ENCODE measurements at regions not wholly inside any gene's neighbourhood (a gene's known extent, or its start where the extent isn't known, plus 50 kb on each side); places are given as distances from the start of the nearest gene placed in this dataset.

DNA sequence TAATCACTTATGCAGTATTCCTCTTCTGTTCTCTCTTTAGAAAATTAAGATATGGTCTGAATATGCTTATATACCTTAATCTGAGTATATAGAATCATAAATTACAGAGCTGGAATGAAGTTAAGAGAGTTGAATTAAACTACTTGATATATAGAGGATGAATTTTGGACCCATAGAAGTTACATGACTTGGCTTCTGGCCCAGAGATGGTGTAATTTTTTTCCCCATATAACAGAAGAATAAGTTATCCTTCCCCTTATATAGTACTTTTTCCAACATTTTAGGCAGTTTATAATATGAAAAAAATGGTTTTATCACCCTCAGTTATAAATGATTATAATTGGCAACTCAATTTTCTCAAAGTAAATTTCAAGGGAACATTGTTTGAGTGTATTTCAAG lies 616.3 kb downstream of the TBC1D4 start:
- no peak for DNase-seq

DNA sequence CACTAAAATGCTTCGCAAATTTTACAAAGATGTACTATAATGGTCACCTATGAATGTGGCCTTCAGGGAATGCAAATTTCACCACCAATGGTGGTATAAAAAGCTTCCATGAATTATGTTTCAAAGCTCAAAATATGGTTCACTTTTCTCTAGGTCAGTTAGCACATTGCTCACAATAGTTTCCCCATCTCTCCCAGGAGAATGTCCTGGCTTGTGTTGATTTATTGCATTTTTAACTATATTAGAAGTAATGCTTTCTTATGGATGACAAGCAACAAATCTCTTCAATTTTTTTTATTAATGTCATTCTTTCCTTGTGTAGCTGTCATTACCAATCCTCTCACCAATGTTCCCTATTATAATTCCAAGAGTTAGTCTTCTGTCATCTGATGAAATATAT lies 621.2 kb downstream of the TBC1D4 start:
- DNase-seq = no peak

DNA sequence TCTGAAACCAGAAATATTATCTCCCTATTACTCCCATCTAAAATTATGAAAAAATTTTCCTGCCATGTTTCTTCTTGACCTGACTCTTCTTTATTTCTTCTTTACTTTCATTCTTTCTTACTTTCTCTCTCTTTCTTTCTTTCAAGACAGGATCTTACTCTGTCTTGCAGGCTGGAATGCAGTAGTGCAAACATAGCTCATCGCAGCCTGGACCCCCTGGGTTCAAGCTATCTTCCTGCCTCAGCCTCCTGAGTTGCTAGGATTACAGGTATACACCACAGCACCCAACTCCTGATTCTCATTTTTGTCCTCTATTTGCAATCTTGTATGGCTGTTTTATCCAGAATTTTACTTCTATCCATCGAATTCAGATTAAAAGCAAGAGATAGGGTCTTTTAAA lies 631.1 kb downstream of the TBC1D4 start:
- no peak for DNase-seq

DNA sequence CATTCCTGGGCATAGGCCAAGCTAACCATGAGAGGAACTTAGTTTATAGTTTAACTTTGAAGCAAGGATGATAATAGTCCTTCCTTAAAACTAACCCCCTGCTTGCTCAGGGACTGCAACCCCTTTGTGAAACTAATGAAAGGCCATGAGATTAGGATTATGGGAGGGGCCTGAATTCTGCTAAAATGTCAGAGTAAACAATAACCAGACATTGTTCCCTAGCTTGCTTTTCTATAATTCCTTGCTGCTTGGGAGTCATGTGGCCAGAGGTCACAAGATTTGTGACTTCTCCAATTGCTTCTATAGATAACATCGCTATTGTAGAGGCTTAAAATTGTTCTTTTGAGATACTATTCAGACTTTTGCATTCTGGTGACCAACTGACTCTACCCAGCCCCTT lies 634.0 kb downstream of the TBC1D4 start:
- DNase-seq = no peak

DNA sequence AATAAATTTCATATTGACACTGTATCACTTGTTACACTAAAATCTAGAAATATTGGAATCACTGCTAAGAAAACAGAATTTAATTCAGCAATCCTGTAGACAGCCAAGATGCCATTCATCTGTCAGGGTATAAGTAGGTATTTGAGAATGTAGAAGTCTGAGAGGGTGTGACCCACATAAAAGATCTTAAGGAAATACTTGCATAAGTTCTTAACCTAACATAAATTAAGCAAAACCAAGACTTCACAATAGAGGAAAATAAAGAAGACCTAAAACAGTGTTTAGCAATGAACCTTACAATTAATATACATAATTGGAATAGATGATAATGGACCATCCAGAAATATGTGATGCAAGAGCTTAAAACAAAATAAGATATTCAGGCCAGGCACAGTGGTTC lies 636.2 kb downstream of the TBC1D4 start:
- DNase-seq = no peak

DNA sequence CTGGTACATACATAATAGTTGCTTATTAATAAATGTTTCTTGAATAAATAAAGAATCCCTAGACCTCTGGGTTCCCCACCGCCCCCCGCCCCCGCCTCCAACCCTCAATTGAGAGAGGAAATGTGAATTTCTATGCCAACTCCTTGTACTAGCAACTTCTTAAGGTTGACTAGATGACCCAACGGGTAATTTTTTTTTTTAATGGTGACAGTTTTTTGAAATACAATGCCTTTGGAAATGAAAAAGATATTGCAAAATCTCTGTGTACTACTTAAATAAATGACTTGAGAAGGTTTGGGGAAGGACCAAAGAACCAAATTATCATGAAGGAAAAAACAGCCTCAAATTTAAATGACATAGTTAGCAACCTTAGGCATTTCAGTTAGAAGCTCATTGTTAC lies 640.3 kb downstream of the TBC1D4 start:
- DNase-seq = no peak

DNA sequence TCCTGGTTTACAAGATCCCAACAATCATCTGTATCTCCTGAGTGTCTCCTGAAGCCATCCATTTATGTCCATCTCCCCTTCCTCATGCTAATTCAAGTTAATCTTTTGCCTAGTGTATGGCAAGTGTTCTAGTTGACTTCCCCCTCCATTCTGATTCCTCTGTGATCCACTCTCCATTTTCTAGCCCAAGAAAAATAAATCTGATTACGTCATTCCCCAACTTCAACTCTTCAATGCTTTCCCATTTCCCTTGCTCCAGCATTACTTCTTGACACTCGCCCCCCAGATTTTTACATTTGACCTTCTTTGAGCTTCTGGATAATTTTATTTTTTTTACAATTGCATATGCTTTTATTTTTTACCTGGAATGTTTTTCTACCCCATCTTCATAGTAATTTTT lies 640.8 kb downstream of the TBC1D4 start:
- no peak for DNase-seq

DNA sequence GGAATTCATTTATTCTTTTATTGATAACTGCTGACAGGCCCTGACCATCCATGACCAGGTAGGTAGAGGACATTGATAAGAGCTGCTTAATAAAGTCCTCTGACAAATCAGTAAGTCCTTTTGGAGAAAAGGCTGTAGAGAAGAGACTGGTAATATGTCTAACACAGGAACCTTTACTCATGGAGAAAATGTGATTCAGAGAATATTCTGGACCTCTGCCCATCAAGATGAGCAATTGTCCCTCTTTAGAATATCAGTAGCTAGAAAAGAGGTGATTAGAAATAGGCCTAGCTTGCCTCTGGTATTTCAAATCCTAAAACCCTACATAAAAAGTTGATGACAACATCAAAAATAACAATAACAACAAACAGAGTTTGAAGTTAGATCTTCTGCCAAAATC lies 642.3 kb downstream of the TBC1D4 start:
- DNase-seq = no peak

DNA sequence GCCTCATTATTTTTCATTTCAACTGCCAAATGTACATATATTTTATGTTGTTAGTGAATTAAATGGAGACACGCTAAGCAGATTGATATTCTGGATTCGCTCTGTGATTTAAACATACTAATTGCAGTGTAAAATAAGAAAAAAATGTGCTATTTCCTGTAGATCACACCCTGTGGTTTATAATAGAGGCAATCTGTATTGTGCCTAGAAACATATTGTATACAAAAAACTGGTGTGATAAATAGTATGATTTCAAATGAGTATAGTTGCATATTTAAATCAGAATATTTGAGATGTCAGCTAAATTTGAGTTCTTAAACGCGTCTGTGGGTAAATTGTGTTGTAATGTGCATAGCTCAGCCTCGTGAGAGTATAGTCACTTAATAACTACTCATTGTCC lies 643.9 kb downstream of the TBC1D4 start:
- DNase-seq = no peak

DNA sequence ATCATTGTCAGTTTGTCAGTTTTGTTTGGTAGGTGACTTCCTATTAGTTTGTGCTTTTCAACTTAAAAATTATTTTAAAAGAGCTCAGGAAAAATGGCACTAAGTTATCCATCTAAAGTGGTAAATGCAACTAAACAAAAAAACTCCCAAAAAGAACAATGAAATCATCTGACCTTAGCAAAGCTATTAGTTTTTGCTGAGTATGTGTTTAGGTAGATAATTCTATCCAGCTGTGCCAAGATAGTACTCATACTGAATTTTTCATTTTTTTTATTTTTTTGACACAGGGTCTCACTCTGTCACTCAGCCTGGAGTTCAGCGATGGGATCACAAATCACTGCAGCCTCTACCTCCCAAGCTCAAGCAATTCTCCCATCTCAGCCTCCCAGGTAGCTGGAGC lies 645.3 kb downstream of the TBC1D4 start:
- no peak for DNase-seq

DNA sequence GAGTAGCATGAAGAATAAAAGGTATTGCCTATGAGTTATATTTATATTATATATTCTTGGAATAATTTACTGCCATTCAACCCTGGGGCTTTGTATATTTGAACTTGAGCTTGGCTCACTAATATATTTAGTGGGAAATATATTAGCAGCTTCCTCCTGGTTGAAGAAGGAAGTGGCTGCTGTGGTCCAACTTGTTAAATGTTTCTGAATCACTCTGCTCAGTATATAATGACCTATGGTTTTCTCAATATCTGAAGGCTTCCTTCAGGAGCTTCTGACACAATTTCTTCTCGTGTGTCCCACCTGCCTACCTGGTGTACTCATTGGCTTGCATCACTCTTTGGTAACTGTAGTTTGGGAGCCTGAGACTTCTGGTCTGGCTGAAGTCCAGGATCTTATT lies 646.4 kb downstream of the TBC1D4 start:
- DNase-seq = no peak

DNA sequence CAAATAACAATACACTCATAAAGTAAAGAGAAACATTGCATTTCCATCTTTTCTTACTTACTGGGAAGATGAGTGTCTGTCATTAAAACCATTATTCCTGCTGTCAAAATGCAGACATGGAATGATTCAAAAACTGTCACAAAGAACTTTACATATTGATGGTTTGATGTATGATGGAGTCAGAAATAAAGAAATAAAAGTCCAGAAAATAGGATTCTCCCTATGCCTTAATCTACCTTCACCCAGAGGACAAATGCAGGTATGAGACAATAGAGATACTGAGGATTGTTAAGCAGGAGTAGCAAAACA lies 656.1 kb downstream of the TBC1D4 start:
- DNase-seq = no peak

DNA sequence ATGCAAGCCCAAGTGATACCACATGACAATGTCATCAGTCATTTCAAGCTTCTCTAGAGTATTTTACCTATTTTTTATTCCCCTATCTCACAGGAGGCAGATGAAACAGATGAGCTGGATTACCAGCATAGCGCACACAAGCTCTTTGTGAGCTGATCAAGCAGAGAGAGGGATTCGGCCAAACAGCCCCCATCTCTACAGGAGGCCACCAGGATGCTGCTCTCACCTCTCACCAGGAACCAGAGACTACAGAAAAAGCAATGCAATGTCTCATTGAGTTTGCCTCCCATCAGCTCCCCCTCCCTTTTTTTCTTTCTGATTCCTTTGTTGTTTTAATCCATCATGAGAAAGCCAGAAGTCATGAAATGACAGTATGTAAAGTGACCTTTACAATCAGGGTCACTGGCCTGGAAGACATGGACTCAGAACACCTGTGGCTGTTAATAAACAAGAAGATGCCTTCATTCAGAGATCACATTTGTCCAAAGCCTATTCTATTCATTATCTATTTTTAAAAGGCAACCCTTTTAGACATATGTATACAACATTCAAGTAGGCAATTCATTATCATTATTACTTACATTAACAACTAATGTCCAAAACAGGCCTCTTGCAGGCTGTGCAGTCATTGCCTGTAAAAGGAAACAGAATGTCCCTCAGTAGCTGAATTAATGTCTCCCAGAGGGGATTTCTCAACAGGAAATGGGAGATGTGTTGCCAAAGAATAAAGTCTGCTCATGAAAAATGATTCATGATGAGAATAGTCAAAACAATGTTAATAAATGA lies 656.6 kb downstream of the TBC1D4 start:
- DNase-seq = no peak

DNA sequence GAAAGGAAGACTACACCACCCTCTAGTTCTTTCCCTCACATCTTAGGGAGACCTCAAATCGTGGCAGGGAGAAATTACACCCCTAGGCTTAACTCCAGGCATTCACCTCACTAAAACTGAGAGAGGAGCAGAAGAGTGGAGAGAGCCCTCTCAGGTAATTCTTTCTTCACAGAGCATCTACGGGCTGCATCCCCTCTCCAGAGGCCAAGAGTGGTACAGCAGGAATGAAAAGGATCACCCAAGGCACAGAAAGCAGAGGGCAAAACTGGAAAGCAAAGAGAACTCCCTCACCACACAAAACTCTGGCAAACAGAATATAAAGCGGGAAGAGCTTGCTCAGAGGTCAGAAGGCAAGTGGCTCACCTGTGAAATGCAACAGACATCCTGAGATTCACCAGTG lies 661.2 kb downstream of the TBC1D4 start:
- DNase-seq = no peak

DNA sequence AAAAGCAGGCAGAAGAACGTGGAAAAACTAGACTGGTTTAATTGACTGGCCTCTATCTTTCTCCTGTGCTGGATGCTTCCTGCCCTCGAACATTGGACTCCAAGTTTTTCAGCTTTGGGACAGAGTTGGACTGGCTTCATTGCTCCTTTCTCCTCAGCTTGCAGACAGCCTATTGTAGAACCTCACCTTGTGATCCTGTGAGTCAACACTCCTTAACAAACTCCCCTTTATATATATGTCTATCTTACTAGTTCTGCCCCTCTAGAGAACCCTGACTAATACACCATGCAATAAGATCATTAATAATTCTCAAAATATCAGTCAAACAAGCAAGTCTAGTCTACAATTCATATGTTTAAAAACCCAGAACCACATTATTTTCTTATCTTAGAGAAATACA lies 662.4 kb downstream of the TBC1D4 start:
- DNase-seq = no peak

DNA sequence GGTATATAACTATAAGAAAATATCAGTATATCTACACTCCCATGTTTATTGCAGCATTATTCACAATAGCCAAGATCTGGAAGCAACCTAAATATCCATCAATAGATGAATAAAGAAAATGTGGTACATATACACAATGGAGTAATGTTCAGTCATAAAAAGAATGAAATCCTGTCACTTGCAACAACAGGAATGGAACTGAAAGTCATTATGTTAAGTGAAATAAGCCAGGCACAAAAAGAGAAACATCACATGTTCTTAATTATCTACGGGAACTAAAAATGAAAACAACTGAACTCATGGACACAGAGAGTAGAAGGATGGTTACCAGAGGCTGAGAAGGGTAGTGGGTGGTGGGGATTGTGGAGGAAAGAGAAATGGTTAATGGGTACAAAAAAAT lies 665.2 kb downstream of the TBC1D4 start:
- no peak for DNase-seq

DNA sequence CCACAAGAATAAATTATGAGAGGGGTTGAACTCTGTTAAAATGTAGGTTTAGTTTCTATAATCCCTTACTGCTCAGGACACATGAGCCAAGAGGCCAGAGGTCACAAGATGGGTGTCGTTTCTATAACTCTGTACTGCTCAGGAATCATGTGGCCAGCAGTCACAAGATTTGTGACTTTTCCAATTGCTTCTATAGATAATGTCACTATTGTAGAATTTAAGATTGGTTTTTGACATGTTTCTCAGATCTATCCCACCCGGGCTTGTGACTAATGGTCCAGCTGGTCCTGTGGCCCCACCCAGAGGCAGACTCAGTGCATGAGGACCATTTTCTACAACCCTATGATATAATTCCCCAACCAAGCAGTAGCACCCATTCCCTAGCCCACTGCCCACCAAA lies 662.0 kb upstream of the KLF12 start:
- DNase-seq = no peak

DNA sequence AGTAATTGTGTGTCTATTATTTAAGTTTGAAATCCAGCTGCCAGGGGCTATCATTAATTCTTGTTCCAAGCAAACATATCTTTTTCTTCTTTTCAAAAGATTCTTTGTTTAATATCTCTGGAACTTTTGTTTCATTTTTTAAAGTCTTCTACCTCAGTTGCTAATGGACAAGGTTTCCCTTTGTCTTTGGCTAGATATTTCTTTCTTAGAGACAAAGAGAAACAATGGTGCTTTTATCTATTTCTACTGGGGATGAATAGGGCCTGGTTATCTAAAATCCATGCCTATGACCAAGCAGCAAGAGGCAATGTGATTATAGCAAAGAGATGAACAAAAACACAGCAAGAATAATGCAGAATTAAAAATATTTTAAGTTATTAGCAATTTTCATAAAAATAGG lies 661.3 kb upstream of the KLF12 start:
- no peak for DNase-seq

DNA sequence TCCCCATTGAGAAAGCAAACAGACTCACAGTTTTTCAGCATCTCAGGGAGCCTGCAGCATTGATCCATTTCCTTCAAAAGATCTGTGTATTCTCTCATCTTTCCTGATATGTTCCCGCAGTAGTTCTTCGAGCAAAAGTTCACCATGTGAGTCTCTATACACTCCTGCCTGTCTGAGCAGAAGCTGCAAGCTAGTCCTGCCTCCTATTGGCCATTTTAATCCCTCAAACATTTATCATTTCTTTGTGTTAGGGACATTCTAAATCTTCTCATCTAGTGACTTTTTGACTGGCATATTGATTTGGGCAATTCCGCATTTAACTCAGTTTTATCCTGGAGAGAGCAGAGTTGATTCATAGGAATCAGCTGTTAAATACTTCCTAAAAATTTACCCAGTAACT lies 660.4 kb upstream of the KLF12 start:
- no peak for DNase-seq

DNA sequence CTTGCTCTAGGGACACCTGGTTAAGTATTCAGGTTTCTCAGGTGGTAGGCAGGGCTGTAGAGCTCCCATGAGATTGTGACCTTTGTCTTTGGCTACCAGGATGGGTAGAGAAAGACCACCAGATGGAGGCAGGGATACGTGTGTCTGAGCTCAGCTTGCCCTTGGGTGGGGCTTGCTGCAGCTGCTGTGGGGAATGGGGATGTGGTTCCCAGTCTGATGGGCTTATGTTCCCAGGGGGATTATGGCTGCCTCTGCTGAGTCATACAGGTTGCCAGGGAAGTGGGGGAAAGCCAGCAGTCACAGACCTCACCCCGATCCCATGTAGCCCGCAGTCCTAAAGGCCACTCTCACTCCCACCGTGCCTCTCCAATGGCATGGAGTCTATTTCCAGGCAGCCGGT lies 659.9 kb upstream of the KLF12 start:
- no peak for DNase-seq

DNA sequence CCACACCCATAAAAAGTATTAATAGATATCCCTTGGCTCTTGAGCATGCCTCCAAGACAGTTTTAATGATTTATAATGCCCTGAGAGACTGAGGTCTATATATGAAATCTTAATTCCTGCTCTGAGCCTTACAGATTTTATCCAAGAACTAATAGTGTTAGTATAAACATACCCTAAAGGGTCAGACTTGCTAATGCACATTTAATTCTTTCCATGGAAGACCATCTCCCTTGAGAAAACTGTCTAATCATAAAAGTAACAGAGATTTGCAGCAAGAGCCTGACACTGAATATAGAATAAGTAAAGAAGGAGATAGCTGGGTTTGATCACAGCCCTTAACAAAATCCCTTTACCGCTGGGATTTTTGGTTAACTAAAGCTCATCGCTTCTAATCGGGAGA lies 650.8 kb upstream of the KLF12 start:
- DNase-seq = no peak

DNA sequence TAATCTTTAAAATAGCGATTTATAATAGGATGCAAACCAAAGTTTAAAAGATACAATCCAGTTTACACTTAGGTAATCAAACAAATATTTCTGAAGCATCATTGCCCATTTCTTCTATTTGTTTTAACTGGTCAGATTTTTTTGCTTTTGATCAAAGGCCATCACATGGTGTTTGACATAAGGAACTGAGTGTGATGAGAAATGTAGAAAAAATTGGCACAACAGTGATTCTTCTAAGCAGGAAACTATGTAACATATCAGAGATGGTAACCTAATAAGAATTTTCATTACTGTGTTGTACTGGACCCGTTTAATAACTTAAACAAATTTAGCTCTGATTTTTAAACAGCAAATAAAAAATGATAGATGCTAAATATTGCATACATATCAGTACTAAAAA lies 644.7 kb upstream of the KLF12 start:
- DNase-seq = no peak

DNA sequence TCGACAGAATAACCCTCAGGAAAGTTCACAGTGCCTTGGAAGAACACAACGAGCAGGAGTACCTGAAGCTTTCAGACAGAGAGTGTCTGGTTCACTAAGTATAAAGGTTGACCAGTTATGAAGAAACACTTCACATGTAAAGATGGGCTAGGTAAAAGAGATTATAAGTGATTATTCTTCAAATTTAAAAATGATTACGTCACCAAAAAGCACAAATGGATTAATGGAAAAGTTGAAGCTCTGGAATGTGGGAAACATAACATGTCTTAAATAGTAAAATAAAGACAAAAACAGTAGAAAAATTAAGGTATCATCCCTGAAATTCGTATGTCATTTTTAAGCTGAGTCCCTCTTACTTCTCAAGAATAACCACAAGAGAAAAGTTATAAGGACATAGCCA lies 643.9 kb upstream of the KLF12 start:
- no peak for DNase-seq

DNA sequence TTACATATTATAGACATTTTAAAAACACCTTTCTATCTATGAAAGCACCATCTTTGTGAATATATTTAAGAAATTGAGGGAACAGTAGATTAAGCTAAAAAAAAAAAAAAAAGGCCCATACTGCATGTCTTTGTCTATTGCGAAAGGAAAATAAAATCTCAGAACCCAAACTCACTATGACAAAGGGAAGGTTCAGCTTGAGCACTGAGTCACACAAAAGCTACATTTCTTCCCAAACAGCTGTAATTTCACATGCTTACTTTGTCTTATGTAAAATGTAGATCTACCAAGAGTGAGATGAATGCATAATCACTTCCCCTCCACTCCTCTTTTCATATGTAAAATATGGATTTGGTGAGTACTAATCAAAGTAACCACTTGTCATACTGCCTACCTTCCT lies 640.1 kb upstream of the KLF12 start:
- DNase-seq = no peak

DNA sequence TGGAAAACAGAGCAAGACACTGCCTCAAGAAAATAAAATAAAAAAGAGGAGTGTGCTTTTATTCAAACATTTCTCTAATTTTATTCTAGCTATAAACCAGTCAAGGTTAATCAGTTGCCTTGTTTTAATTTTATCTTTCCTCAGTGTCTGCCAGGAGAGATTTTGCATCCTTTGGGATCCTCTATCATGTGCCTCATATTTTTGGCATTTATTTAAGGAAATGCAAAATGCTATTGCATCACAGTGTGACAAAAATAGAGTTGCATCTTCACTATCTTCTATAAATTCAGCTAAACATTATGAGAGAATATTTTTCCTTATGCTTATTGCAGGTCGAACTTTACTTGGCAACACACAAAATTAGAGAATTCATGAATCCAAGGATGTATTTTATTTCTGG lies 639.0 kb upstream of the KLF12 start:
- no peak for DNase-seq

DNA sequence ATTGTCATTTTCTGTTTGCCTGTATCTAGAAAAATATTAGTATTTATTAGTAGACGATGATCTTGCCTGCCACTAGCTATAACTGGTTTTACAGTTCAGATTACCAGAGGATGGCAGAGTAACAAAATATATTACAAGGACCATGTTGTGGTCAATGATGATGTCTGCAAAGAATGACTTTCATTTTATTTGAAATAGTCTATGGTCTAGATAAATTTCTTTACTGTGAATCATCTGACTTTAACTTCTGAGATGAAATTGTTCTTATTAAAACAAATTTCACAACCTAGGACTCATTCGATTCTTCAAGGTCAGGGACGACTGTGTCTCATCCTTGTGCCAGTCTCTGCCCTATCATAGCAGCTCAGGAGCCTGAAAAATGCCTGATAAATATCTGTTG lies 637.8 kb upstream of the KLF12 start:
- DNase-seq = no peak

Measured in activated CD4-positive, alpha-beta T cell treated with anti-CD3 and anti-CD28 coated beads, Interleukin-2, amount 50 U/mL, for 4 hours (primary cell).